Fibroblast of lung (primary cell): ENCODE measurements at regions not wholly inside any gene's neighbourhood (a gene's known extent, or its start where the extent isn't known, plus 50 kb on each side); places are given as distances from the start of the nearest gene placed in this dataset.

Experiments
- DNase-seq, 2 donors: peaks; one replicate each; pipeline versions ENCODE4 v3.0.0 to v3.0.0-alpha.2; 2010; ENCODE audit warnings: low read depth in 2 of 2
- H2AFZ ChIP-seq: 2 replicates; pipeline ENCODE4 v1.5.1; 2012; ENCODE audit warnings: low read length, control low read depth, inconsistent platforms
- H3K27ac ChIP-seq: 2 replicates; pipeline ENCODE4 v1.5.1; 2011; ENCODE audit warnings: low read length, control low read depth; ENCODE audit not compliant: insufficient read depth
- H3K27me3 ChIP-seq: 2 replicates; pipeline ENCODE4 v1.5.1; 2011; ENCODE audit warnings: mild to moderate bottlenecking, low read length; ENCODE audit not compliant: control insufficient read depth, insufficient read depth
- H3K36me3 ChIP-seq: 2 replicates; pipeline ENCODE4 v1.5.1; 2011; ENCODE audit warnings: low read length; ENCODE audit not compliant: control insufficient read depth, insufficient read depth
- H3K4me1 ChIP-seq: 2 replicates; pipeline ENCODE4 v1.5.1; 2011; ENCODE audit warnings: low read length; ENCODE audit not compliant: control insufficient read depth, insufficient read depth; ENCODE audit errors: extremely low read depth
- H3K4me2 ChIP-seq: 2 replicates; pipeline ENCODE4 v1.5.1; 2011; ENCODE audit warnings: low read length, control low read depth; ENCODE audit not compliant: insufficient read depth; ENCODE audit errors: extremely low read depth
- H3K4me3 ChIP-seq, 4 experiments: fragments of 200-600 bp in 1 of 4; sonication (generic) in 1 of 4; replicated peaks in 1 of 4; 2 replicates each; pipeline ENCODE4 v1.5.1; 2011 to 2016; ENCODE audit warnings: low read length in 4 of 4, low read depth in 3 of 4, mild to moderate bottlenecking in 3 of 4, control low read depth in 2 of 4, inconsistent platforms in 1 of 4, mixed read lengths in 1 of 4; ENCODE audit not compliant: insufficient read depth in 1 of 4; ENCODE audit errors: control extremely low read depth in 1 of 4
- H3K79me2 ChIP-seq: 2 replicates; pipeline ENCODE4 v1.5.1; 2012; ENCODE audit warnings: mild to moderate bottlenecking, low read length, inconsistent platforms; ENCODE audit not compliant: control insufficient read depth, insufficient read depth
- H3K9ac ChIP-seq: 2 replicates; pipeline ENCODE4 v1.5.1; 2011; ENCODE audit warnings: mild to moderate bottlenecking, low read length, control low read depth; ENCODE audit not compliant: insufficient read depth
- H3K9me3 ChIP-seq: 2 replicates; pipeline ENCODE4 v1.5.1; 2012; ENCODE audit warnings: low read depth, low read length; ENCODE audit not compliant: control insufficient read depth, insufficient read depth
- H4K20me1 ChIP-seq: 2 replicates; pipeline ENCODE4 v1.5.1; 2011; ENCODE audit warnings: low read length; ENCODE audit not compliant: control insufficient read depth, insufficient read depth; ENCODE audit errors: extremely low read depth
- CTCF ChIP-seq, 2 donors: IDR thresholded peaks in 1 of 2; conservative IDR thresholded peaks in 1 of 2; 1 replicate in 1 of 2; 2 replicates in 1 of 2; pipeline ENCODE4 v1.5.1; 2011 to 2012; ENCODE audit warnings: low read length in 2 of 2, control low read depth in 1 of 2, inconsistent platforms in 1 of 2, low read depth in 1 of 2, mild to moderate bottlenecking in 1 of 2
- EZH2 ChIP-seq: IDR thresholded peaks from 2 replicates; pipeline ENCODE4 v1.5.1; 2012; ENCODE audit warnings: low read length, control low read depth, mild to moderate bottlenecking; ENCODE audit errors: missing control alignments

- TF ChIP-seq EZH2 (no peak), CTCF (conservative IDR thresholded peaks at IDR 0.05 in 1 of 2, IDR thresholded peaks at IDR 0.05 in 1 of 2; ENCODE audit: low read depth in 1 of 2, low read length in 2 of 2) (no peak)
- H3K79me2 ChIP-seq, result no peaks in the 10 kb centered on the region
- no peaks in the 10 kb centered on the region for H3K9me3 ChIP-seq
- no peak overlapping the region for H2AFZ ChIP-seq
- DNase-seq, result no peak
- H3K4me1 ChIP-seq, result no peaks in the 10 kb centered on the region
- H3K4me2 ChIP-seq, result no peak overlapping the region
- H3K27ac ChIP-seq, result no peak overlapping the region
- H3K36me3 ChIP-seq, result no peaks in the 10 kb centered on the region
- H3K27me3 ChIP-seq, result no peaks in the 10 kb centered on the region
- no peak overlapping the region for H3K4me3 ChIP-seq
- no peak overlapping the region for H3K9ac ChIP-seq
- no peaks in the 10 kb centered on the region for H4K20me1 ChIP-seq
These were observed 405.3 kb downstream of the VPS13C start for GRCh38 chr15:61654918-61655317.

- Histone ChIP-seq H2AFZ (no peak overlapping the region), H3K9me3 (no peaks in the 10 kb centered on the region), H3K79me2 (no peaks in the 10 kb centered on the region), H3K4me1 (no peaks in the 10 kb centered on the region), H3K36me3 (no peaks in the 10 kb centered on the region), H3K9ac (no peak overlapping the region), H3K27ac (no peak overlapping the region), H3K4me3 (no peak overlapping the region), H3K4me2 (no peak overlapping the region), H3K27me3 (no peaks in the 10 kb centered on the region), H4K20me1 (no peaks in the 10 kb centered on the region)
- TF ChIP-seq CTCF (conservative IDR thresholded peaks at IDR 0.05 in 1 of 2, IDR thresholded peaks at IDR 0.05 in 1 of 2; ENCODE audit: low read depth in 1 of 2, low read length in 2 of 2) (no peak), EZH2 (no peak)
- no peak for DNase-seq
These were observed 406.1 kb downstream of the VPS13C start for GRCh38 chr15:61654002-61654740.

GRCh38 chr15:61653110-61653509 is 407.1 kb downstream of the VPS13C start:
- no peak overlapping the region for H2AFZ ChIP-seq
- H3K9me3 ChIP-seq, result no peaks in the 10 kb centered on the region
- H3K36me3 ChIP-seq, result no peaks in the 10 kb centered on the region
- H3K27ac ChIP-seq, result no peak overlapping the region
- H3K4me1 ChIP-seq, result no peaks in the 10 kb centered on the region
- no peaks in the 10 kb centered on the region for H3K79me2 ChIP-seq
- no peak for TF ChIP-seq EZH2
- no peak for TF ChIP-seq CTCF (conservative IDR thresholded peaks at IDR 0.05 in 1 of 2, IDR thresholded peaks at IDR 0.05 in 1 of 2; ENCODE audit: low read depth in 1 of 2, low read length in 2 of 2)
- no peaks in the 10 kb centered on the region for H4K20me1 ChIP-seq
- H3K4me2 ChIP-seq, result no peak overlapping the region
- no peak overlapping the region for H3K4me3 ChIP-seq
- H3K9ac ChIP-seq, result no peak overlapping the region
- no peaks in the 10 kb centered on the region for H3K27me3 ChIP-seq
- peak in 1 of 2 donors; percentile 59 for DNase-seq
